ENCODE measurements at regions not wholly inside any gene's neighbourhood (a gene's known extent, or its start where the extent isn't known, plus 50 kb on each side); places are given as distances from the start of the nearest gene placed in this dataset.

DNA sequence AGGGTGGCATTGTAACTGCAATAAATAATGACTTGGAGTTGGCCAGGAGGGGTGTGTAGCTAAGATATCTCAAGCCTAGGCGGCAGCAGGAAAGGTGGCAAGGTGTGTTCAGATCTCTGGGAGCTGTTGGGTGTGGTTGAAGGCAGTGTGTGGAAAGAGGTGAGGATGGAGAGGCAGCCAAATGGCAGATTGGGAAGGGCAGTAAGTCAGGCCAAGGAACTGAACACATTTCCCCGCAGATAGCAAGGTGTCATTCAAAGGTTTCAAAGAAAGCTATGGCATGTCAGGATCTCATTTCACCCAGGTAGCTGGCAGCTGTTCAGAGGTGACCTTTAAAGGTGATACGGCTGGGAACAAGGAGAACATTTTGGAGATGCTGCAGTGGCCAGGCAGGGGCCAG, 586.0 kb upstream of the MGMT start:
- TF ChIP-seq POLR2A (IDR thresholded peaks at IDR 0.05) (no peak), CTCF (IDR thresholded peaks at IDR 0.05) (no peak)

Measured in uterus (tissue), 2 donors.